ENCODE measurements at regions not wholly inside any gene's neighbourhood (a gene's known extent, or its start where the extent isn't known, plus 50 kb on each side); places are given as distances from the start of the nearest gene placed in this dataset.
"Not testable (repeated sequence)": the region's sequence is repeated elsewhere in the genome, so short reads cannot be mapped to it uniquely, and the experiment has no call there.

GRCh38 chr13:37173214-37173613 lies 67.8 kb upstream of the CSNK1A1L start:
- no peaks in the 10 kb centered on the region for H3K4me1 ChIP-seq (ENCODE audit: insufficient read depth, insufficient read length)
- no peak overlapping the region for H3K9ac ChIP-seq (ENCODE audit: insufficient read length, low read depth)
- H3K36me3 ChIP-seq (ENCODE audit: insufficient read depth, insufficient read length, low read length), result no peaks in the 10 kb centered on the region
- DNase-seq (ENCODE audit: low read depth, low spot score), result no peak
- no peaks in the 10 kb centered on the region for H3K9me3 ChIP-seq (ENCODE audit: insufficient read depth, low read length)
- no peak overlapping the region for H3K4me3 ChIP-seq (ENCODE audit: insufficient read length, low read depth)
- no peaks in the 10 kb centered on the region for H3K27me3 ChIP-seq (ENCODE audit: insufficient read depth, insufficient read length)
- no peak for TF ChIP-seq SUZ12 (IDR thresholded peaks at IDR 0.05; ENCODE audit: extremely low read depth, insufficient read depth, insufficient read length)
- no peak for TF ChIP-seq ZNF274 (IDR thresholded peaks at IDR 0.05; ENCODE audit: low read depth, low read length)
- no peak for TF ChIP-seq YY1 (IDR thresholded peaks at IDR 0.05; ENCODE audit: insufficient read depth, insufficient read length)

GRCh38 chr13:37172226-37172625 lies 66.8 kb upstream of the CSNK1A1L start:
- not testable (repeated sequence) for H3K4me1 ChIP-seq (ENCODE audit: insufficient read depth, insufficient read length)

GRCh38 chr13:37168926-37169325 lies 63.5 kb upstream of the CSNK1A1L start:
- no peaks in the 10 kb centered on the region for H3K9me3 ChIP-seq (ENCODE audit: insufficient read depth, low read length)
- no peaks in the 10 kb centered on the region for H3K27me3 ChIP-seq (ENCODE audit: insufficient read depth, insufficient read length)
- DNase-seq (ENCODE audit: low read depth, low spot score), result no peak
- H3K4me1 ChIP-seq (ENCODE audit: insufficient read depth, insufficient read length), result no peaks in the 10 kb centered on the region
- no peak overlapping the region for H3K9ac ChIP-seq (ENCODE audit: insufficient read length, low read depth)
- H3K4me3 ChIP-seq (ENCODE audit: insufficient read length, low read depth), result no peak overlapping the region
- no peaks in the 10 kb centered on the region for H3K36me3 ChIP-seq (ENCODE audit: insufficient read depth, insufficient read length, low read length)
- TF ChIP-seq ZNF274 (IDR thresholded peaks at IDR 0.05; ENCODE audit: low read depth, low read length) (no peak), YY1 (IDR thresholded peaks at IDR 0.05; ENCODE audit: insufficient read depth, insufficient read length) (no peak), SUZ12 (IDR thresholded peaks at IDR 0.05; ENCODE audit: extremely low read depth, insufficient read depth, insufficient read length) (no peak)

More at GRCh38 chr13:37172226-37172625, 66.8 kb upstream of the CSNK1A1L start:
- not testable (repeated sequence) for H3K9me3 ChIP-seq (ENCODE audit: insufficient read depth, low read length); H3K9ac ChIP-seq (ENCODE audit: insufficient read length, low read depth); H3K4me3 ChIP-seq (ENCODE audit: insufficient read length, low read depth); DNase-seq (ENCODE audit: low read depth, low spot score); H3K36me3 ChIP-seq (ENCODE audit: insufficient read depth, insufficient read length, low read length); H3K27me3 ChIP-seq (ENCODE audit: insufficient read depth, insufficient read length)

GRCh38 chr13:37168151-37168550 lies 62.7 kb upstream of the CSNK1A1L start:
- Histone ChIP-seq H3K4me1 (ENCODE audit: insufficient read depth, insufficient read length) (no peaks in the 10 kb centered on the region), H3K27me3 (ENCODE audit: insufficient read depth, insufficient read length) (no peaks in the 10 kb centered on the region), H3K9me3 (ENCODE audit: insufficient read depth, low read length) (no peaks in the 10 kb centered on the region), H3K9ac (ENCODE audit: insufficient read length, low read depth) (no peak overlapping the region), H3K36me3 (ENCODE audit: insufficient read depth, insufficient read length, low read length) (no peaks in the 10 kb centered on the region), H3K4me3 (ENCODE audit: insufficient read length, low read depth) (no peak overlapping the region)
- DNase-seq (ENCODE audit: low read depth, low spot score), result no peak
- TF ChIP-seq ZNF274 (IDR thresholded peaks at IDR 0.05; ENCODE audit: low read depth, low read length) (no peak), YY1 (IDR thresholded peaks at IDR 0.05; ENCODE audit: insufficient read depth, insufficient read length) (no peak), SUZ12 (IDR thresholded peaks at IDR 0.05; ENCODE audit: extremely low read depth, insufficient read depth, insufficient read length) (no peak)

GRCh38 chr13:37164635-37165034 lies 59.2 kb upstream of the CSNK1A1L start:
- Histone ChIP-seq H3K4me3 (ENCODE audit: insufficient read length, low read depth) (no peak overlapping the region), H3K9me3 (ENCODE audit: insufficient read depth, low read length) (peaks cover 8% of the 10 kb centered on the region; the same call in 1 of the 2 replicates), H3K36me3 (ENCODE audit: insufficient read depth, insufficient read length, low read length) (no peaks in the 10 kb centered on the region), H3K9ac (ENCODE audit: insufficient read length, low read depth) (no peak overlapping the region), H3K4me1 (ENCODE audit: insufficient read depth, insufficient read length) (no peaks in the 10 kb centered on the region), H3K27me3 (ENCODE audit: insufficient read depth, insufficient read length) (no peaks in the 10 kb centered on the region)
- DNase-seq (ENCODE audit: low read depth, low spot score), result no peak
- TF ChIP-seq SUZ12 (IDR thresholded peaks at IDR 0.05; ENCODE audit: extremely low read depth, insufficient read depth, insufficient read length) (no peak), YY1 (IDR thresholded peaks at IDR 0.05; ENCODE audit: insufficient read depth, insufficient read length) (no peak), ZNF274 (IDR thresholded peaks at IDR 0.05; ENCODE audit: low read depth, low read length) (no peak)

GRCh38 chr13:37163641-37164265 lies 58.3 kb upstream of the CSNK1A1L start:
- Histone ChIP-seq H3K4me1 (ENCODE audit: insufficient read depth, insufficient read length) (no peaks in the 10 kb centered on the region), H3K9ac (ENCODE audit: insufficient read length, low read depth) (no peak overlapping the region), H3K36me3 (ENCODE audit: insufficient read depth, insufficient read length, low read length) (no peaks in the 10 kb centered on the region), H3K9me3 (ENCODE audit: insufficient read depth, low read length) (peaks cover 8% of the 10 kb centered on the region; the same call in 1 of the 2 replicates), H3K4me3 (ENCODE audit: insufficient read length, low read depth) (no peak overlapping the region), H3K27me3 (ENCODE audit: insufficient read depth, insufficient read length) (no peaks in the 10 kb centered on the region)
- no peak for DNase-seq (ENCODE audit: low read depth, low spot score)
- no peak for TF ChIP-seq YY1 (IDR thresholded peaks at IDR 0.05; ENCODE audit: insufficient read depth, insufficient read length)
- no peak for TF ChIP-seq SUZ12 (IDR thresholded peaks at IDR 0.05; ENCODE audit: extremely low read depth, insufficient read depth, insufficient read length)
- TF ChIP-seq ZNF274 (IDR thresholded peaks at IDR 0.05; ENCODE audit: low read depth, low read length), result no peak

- H3K27me3 ChIP-seq (ENCODE audit: insufficient read depth, insufficient read length), result no peaks in the 10 kb centered on the region
- H3K4me1 ChIP-seq (ENCODE audit: insufficient read depth, insufficient read length), result no peaks in the 10 kb centered on the region
- H3K36me3 ChIP-seq (ENCODE audit: insufficient read depth, insufficient read length, low read length), result no peaks in the 10 kb centered on the region
- no peak overlapping the region for H3K4me3 ChIP-seq (ENCODE audit: insufficient read length, low read depth)
- DNase-seq (ENCODE audit: low read depth, low spot score), result no peak
- TF ChIP-seq YY1 (IDR thresholded peaks at IDR 0.05; ENCODE audit: insufficient read depth, insufficient read length) (no peak), ZNF274 (IDR thresholded peaks at IDR 0.05; ENCODE audit: low read depth, low read length) (no peak), SUZ12 (IDR thresholded peaks at IDR 0.05; ENCODE audit: extremely low read depth, insufficient read depth, insufficient read length) (no peak)
- no peak overlapping the region for H3K9ac ChIP-seq (ENCODE audit: insufficient read length, low read depth)
- H3K9me3 ChIP-seq (ENCODE audit: insufficient read depth, low read length), result peaks cover 8% of the 10 kb centered on the region; the same call in 1 of the 2 replicates
Measured at GRCh38 chr13:37158481-37158880, 53.0 kb upstream of the CSNK1A1L start.

GRCh38 chr13:37155613-37156097 lies 50.2 kb upstream of the CSNK1A1L start:
- not testable (repeated sequence) for H3K9ac ChIP-seq (ENCODE audit: insufficient read length, low read depth); DNase-seq (ENCODE audit: low read depth, low spot score)

More at GRCh38 chr13:37155613-37156097, 50.2 kb upstream of the CSNK1A1L start:
- not testable (repeated sequence) for H3K36me3 ChIP-seq (ENCODE audit: insufficient read depth, insufficient read length, low read length); H3K4me3 ChIP-seq (ENCODE audit: insufficient read length, low read depth); H3K9me3 ChIP-seq (ENCODE audit: insufficient read depth, low read length); H3K27me3 ChIP-seq (ENCODE audit: insufficient read depth, insufficient read length); H3K4me1 ChIP-seq (ENCODE audit: insufficient read depth, insufficient read length)

All from NT2/D1 (cell line).